GM19395 (cell line): ENCODE measurements at regions not wholly inside any gene's neighbourhood (a gene's known extent, or its start where the extent isn't known, plus 50 kb on each side); places are given as distances from the start of the nearest gene placed in this dataset.

Experiments used
- ATAC-seq: cut with Tn5 transposase; IDR thresholded peaks from one replicate; pipeline ENCODE4 v1.9.1; 2021; ENCODE audit warnings: mild to moderate bottlenecking, moderate library complexity; ENCODE audit not compliant: unreplicated experiment

DNA sequence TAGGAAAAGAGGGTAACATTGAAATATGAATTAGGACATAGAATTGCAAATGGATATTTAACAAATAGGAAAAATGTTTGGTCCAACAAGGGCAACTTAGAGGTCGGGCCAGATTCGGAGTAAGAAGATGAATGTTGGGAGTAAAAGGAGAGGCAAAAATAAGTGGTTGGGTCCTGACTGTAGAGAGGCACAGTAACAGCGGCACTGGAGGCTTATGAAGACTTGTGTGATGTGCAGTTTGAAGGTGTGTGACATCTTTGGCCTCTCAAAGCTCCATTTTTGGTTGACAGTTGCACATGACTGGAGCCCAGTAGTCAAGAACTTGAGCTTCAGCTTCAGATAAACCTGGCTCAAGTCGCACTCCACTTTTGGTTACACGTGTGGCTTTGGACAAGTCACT lies 109.9 kb upstream of the PAXBP1 start:
- ATAC-seq: no peak

DNA sequence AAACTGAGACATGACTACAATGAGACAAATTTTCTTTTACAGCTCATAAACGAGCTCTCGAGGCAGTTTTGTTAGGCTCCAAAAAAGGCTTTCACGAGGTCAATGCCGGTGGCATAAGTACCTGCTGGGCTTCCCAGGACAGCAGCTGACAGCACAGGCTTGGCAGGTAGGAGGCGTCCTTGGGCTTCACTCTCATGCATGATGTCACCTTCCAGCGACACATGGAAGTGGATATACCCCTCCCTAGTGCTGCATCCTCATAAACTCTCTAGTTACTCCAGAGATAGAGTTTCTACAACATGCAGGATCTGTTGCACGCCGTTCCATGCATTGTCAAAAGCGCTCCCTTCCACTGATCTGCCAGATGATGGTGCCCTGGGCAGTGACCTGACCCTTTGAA lies 112.5 kb upstream of the PAXBP1 start:
- ATAC-seq: no peak

DNA sequence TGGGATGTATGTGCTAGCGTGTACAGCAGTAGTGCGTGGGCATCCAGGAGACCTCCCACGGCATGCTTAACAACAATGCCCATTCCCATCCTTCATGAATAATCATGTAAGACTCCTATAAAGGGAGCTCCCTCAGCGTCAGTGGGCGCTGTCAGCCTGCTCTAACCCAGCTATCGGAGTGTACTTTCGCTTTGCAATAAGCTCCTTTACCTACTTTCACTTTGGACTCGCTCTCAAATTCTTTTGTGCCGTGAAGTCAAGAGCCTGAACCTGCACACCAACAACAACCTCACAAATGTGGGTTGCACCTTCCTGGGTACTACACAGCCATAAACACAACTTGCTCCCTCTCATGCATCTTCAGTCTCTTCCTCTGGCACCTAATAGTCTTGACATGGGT lies 114.8 kb upstream of the PAXBP1 start:
- ATAC-seq: no peak

DNA sequence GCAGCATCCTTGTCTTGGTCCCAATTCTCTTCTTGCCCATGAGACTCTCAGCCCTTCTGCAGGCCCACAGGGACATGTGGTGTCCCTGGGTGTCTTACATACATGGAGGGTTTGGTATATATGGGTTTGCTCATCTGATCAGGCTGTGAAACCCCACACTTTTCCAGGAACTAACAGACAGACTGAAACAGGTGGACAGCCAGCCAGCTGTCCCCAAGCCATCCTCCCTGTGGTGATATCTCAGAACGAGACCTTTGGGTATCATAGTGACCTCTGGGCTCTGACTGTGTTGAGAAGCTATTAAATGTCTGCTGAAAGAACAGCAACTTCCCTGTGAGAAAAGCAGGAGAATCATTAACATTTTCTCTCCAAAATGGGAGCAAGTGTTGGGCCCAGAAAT lies 115.5 kb upstream of the PAXBP1 start:
- ATAC-seq: no peak

DNA sequence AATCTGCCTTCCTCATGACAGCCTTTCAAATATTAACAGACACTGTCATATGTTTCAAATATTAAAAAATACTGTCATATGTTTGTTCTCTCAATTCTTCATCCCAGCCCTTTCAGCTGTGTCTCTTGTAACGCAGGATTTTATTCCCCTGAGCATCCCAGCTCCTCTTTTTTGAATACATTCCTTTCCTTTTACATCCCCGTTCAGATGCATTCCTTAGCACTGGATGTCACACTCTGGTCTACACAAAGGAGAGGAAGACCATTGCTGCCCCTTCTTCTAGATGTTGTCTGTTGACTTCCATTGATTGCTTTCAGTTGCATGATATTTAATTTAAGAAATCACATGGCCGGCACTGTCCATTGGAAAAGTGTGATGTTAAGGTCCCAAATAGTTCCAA lies 117.4 kb upstream of the PAXBP1 start:
- ATAC-seq: no peak

DNA sequence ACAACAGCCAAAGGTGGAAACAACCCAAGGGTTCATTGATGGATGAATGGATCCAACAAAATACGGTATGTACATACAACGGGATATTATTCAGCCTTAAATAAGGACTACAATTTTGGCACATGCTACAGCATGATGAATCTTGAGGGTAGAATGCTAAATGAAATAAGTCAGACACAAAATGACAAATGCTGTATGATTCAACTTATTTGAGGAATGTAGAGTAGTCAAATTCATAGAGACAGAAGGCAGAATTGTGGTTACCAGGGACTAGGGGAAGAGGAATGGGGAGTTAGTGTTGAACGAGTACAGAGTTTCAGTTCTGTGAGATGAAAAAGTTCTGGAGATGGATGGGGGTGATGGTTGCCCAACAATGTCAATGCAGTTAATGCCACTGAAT lies 118.0 kb upstream of the PAXBP1 start:
- no peak for ATAC-seq

DNA sequence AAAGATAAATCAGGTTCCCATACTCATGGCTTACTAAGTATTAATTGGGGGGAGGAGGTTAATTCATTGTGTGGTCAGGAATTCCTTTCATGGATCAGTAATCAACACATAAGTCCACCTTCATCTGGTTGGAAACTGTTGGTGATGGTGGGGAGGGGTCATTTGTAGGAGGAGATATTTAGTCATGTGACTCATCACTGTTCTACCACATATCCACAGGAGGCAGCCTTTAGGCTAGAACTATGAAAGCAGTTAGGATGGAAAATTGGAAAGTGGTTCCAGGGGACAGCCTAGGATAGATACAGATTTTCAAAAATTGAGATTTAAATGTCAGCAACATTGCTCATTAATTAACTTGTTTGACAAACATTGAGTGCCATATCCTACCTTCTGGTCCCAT lies 122.8 kb upstream of the PAXBP1 start:
- no peak for ATAC-seq

DNA sequence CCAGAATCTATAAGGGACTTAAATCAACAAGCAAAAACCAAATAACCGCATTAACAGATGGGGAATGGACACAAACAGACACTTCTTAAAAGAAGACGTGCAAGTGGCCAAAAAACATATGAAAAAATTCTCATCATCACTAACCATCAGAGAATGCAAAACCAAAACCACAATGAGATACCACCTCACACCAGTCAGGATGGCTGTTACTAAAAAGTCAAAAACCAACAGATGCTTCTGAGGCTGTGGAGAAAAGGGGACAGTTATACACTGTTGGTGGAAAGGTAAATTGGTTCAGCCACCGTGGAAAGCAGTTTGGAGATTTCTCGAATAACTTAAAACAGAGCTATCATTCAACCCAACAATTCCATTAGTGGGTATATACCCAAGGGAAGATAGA lies 124.9 kb upstream of the OLIG2 start:
- no peak for ATAC-seq

DNA sequence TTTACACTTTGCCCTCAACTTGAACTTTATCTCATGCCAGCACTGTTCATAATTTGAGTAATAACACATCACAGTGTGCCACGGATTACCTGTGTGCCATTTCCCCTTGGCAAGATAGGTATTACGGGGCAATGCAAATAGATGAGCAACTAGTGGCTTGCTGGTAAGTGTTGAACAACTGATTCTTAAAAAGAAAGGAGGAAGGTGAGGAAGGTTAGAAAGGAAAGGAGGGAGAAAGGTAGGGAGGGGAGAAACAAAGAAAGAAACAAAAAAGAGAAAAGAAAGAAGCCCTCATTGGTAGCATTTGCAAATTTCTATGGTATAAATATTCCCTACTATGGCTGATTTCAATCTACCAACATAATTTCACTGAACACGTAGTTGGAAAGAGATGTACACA lies 118.2 kb upstream of the OLIG2 start:
- ATAC-seq: no peak

DNA sequence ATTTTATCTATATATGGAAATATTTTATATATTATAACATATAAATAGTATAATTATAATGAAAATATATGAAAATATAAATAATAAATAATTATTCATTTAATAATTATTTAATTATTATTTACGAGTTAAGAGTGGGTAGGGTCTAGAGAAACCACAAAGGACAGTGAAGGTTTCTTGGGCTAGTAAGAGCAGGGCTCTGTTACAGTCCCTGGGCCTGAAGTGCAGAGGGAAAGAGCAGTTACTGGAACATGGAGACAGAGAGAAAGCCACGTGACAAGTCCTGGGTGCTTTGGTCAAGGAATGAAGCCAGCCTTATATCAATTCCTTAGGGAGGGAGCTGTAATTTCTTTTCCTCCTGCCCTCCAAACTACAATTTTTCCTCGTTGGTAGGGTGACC lies 117.2 kb upstream of the OLIG2 start:
- ATAC-seq: no peak

DNA sequence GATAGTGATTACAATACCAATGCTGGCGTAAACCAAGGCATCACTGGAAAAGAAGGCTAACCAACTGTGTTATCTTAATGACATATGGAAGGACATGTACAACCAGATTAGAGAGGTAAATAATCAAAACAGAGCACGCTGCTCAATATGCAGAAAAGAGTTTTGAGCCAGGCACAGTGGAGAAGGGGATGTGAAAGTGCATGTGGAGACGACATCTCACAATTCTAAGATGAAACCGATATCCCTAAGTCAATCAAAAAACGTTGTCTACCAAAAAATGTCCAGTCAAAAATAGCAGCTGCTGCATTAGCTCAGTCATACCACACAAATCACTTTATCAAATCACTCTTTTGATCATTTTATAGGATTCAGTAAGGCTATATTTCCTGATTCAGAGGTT lies 116.3 kb upstream of the OLIG2 start:
- ATAC-seq: no peak

DNA sequence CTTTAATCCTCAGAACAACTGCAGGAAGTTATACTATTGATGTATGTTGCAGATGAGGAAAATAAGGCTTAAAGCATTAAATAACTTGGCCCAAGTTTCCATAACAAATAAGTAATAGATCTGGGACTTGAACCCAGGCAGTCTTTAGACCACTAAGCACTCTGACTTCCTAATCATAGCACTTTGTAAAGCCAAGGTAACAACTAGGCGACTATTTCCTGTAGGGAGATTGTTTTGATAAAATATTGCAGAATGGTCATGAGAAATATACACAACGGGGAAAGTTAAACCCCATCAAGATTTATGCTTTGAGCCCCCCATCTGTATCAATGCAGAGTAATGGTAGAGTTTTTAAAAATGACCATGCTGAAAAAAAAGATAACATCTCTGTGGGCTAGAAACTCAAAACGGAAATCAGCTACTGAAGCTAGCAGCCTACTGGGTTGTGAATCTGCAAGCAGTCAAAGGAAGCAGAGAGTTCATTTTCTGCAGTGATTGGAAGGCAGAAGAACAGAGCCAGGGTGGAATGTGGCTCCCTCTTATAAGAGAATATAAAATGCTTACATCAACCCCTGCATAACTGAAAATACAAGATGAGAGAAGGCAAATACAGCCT lies 111.2 kb upstream of the OLIG2 start:
- no peak for ATAC-seq

DNA sequence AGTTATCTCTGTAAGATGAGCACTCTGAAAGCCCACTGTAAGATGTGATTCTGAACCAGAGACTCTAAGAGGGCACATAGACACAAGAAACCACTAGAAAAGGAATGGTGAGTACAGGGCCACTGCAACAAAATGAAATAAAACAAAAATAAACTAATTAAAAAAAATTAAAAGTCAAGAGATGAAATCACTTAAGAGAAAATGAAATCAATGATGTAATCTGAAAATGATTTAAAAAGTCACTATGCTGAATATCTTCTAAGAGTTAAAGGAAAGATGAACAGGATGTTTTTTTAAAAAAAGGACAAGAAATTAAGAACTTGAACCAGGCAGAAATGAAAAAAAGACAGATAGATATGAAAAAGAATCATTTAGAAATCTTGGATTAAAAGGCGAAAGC lies 110.6 kb upstream of the OLIG2 start:
- ATAC-seq: no peak

DNA sequence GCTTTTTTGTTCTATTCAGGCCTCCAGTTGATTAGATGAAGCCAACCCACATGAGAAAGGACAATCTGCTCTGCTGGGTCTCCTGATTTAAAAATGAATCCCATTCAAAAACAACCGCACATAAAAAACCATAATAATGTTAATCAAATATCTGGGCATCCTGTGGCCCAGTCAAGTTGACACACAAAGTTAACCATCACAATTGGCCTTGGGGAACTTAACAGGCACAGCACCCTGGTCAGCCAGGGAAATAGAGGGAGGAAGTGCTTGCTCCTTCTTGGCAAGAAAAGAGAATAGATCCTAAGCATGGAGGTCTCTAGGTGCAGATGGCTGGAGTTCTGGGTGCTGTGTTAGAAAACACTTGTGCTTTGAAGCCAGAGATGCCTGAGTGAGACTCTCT lies 109.6 kb upstream of the OLIG2 start:
- ATAC-seq: no peak

DNA sequence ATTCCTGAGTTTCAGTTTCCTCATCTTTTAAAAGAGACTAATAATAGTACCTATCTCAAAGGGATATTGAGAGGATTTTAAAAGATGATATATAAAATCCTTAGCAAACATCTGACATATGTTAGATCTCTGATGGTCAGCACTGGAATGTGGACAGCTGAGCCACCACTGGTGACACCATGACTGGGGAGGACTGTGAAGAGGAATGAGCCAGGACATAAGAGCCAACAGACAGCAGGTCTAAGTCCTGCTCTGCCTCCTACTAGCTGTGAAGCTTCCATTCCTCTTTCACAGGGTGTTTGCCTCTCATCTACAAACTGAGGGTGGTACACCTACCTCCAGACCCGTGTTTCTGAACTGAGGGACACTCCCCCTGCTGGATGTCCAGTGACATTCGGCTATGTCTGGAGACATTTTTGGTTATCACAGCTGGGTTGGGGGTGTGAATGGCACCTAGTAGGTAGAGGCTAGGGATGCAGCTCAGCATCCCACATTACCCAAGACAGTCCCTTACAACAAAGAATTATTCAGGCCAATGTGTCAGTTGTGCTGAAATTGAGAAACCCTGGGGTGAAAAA lies 109.1 kb upstream of the OLIG2 start:
- ATAC-seq: no peak

DNA sequence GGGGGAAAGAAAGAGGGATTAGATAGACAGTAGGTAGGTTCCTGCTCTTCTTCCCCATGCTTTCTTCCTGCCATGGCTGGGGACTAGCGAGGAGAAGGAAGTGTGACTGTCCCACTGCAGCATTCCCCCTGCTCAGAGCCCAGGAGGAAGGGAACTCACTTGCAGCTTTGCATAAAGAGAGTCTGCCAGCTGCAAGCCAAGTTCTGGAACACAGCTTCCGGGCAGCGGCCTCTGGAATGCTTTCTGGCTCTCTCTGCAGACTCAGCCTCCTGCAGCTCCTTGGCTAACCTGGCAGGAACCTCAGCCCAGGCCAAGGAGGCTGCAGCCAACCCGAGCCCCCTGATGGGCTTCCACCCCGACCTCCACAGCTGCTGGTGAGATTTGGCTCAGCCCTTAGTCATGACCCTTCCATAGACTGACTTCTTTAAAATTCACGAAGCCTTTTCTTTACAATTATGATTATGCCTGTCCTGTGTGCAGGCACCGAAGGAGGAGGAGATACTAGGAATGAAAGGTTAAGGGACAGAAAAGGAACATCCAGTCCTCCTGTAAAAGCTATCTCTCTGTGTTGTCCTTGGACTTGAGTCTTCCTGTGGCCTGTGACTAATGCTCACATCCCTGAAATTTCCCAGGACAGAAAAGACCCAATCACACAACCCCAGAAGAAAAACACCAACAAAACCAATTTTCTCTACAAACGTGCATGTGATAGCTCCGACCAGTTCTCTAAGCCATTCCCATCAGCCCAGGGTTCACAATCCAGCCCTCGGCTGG lies 108.2 kb upstream of the OLIG2 start:
- ATAC-seq: no peak

DNA sequence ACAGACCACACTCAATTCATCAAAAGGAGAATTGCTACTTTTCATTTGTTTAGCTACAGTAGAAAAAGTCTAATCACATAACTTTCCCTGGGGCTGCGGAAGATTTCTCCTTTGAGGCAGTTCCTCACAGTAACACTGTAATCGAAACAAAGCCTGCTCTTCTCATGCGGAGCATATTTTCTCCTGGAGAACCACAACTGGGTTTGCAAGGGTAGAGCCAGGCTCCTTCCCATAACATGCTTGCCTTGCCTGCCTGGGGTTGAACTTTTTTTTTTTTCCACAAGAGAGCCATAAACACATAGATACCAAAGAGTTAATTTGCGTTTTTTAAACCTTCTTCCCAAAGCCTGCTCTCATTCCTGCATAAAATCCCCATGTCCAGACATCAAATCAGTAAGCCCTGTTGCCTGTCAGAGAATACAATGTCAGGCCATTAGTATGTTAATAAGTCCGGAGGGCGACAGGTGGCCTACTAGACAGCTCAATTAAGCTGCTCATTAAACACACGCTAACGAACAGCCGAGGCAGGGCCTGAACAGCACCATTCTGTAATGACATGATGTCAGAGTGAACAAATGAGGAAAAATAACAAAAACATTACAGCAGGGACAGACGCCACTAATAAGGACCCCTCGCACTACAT lies 107.1 kb upstream of the OLIG2 start:
- ATAC-seq: no peak

DNA sequence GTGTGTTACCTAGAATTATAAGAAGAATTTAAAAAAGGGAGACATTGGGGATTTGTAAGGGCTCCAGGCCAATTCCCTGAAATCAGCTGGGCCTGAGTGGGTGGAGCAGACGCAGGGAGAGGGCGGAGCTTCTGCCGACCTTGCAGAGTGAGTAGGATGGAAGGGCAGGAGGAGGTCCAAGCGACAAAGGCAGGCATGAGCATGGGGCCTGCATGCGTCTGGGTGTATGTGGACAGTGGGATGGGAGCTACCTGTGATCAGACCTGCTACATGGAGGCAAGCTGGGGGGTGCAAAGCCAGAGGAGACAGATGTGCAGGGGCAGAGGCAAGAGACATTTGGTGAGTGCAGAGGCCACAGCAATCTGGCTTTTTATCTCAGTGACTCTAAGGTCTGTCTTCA lies 105.3 kb upstream of the OLIG2 start:
- ATAC-seq: no peak

DNA sequence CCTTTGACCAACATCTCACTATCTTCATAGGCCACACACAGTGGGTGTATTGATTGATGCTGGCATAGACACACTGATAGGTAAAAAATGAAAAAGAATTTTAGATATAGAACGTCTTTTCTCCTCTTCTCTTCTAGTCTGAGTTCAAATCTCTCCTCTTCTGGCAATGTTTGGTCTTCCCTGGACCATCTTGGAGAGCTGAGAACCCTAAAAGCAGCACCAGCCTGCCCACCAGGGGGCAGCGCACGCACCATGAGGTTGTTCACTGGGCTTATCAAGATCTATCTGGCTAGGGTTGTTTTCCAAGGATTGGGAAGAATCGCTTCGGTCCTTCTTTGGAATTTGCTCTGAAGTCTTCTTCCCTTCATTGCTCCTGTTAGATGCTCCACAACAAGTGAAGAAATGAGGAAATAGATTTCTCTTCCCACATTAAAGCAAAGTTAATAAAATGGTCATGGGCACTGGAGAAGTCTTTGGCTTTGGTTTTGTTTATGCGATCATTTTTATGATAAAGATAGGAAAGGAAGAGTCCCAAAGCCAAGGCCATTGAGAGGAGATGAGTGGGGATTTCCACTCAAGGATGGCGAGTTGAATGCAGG lies 104.0 kb upstream of the OLIG2 start:
- no peak for ATAC-seq

DNA sequence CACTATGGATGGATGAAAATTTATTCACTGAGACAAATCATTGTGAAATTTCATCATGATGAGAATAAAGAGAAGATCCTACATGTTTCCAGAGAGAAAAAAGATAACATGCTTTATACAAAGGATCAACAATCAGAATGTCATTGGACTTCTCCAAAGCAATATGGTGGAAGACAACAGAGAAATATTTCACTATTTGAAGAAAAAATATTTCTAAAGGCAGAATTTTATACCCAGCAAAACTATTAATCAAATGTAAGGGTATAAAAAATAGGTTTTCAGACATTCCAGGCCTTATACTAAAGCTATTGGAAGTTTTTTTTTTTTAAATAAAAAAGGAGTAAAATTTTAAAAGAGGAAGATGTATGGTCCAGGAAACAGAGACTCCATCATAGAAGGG lies 100.6 kb upstream of the OLIG2 start:
- no peak for ATAC-seq

DNA sequence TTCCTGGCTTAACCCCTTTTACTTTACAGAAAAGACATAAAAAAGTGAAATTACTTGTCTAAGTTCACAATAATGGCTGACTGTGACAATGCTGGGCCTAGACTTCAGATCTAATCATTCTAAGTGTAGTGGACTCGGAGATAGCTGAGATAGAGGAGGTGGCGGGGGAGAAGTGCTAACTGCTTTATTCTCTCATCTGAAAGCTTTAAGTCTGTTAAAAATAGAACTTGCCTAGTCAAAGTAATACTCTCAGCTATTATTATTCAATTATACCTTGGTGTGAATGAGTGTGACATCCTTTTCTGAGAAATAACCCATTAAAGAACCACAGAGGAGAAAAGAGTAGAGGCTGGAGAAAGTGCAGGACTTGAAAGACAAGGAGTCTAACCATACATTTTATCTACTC lies 96.1 kb upstream of the OLIG2 start:
- ATAC-seq: peak; percentile 69

DNA sequence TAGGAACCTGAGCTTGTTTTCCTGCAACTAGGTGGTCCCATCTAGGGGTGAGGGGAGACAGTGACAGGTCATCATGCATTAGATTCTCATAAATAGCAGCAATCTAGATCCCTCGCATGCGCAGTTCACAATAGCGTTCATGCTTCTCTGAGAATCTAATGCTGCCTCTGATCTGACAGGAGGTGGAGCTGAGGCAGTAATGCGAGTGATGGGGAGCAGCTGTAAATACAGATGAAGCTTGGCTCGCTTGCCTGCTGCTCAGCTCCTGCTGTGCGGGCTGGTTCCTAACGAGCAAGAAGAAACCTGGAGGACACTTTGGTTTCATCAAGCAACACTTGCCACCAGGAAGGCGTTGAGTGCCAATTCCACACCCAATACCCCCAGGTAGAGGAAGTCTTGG lies 95.1 kb upstream of the OLIG2 start:
- no peak for ATAC-seq
